Cardiac fibroblast (primary cell): ENCODE measurements at regions not wholly inside any gene's neighbourhood (a gene's known extent, or its start where the extent isn't known, plus 50 kb on each side); places are given as distances from the start of the nearest gene placed in this dataset.

ENCODE experiments used
- DNase-seq, 2 donors: peaks; one replicate each; pipeline versions ENCODE4 v3.0.0 to v3.0.0-alpha.2; 2010; ENCODE audit warnings: low read depth in 2 of 2
- H3K4me3 ChIP-seq, 2 donors: replicated peaks in 1 of 2; 1 replicate in 1 of 2; 2 replicates in 1 of 2; pipeline ENCODE4 v1.5.1; 2011; ENCODE audit warnings: low read depth in 2 of 2, low read length in 2 of 2, mild to moderate bottlenecking in 2 of 2, moderate library complexity in 1 of 2
- CTCF ChIP-seq: IDR thresholded peaks from one replicate; pipeline ENCODE4 v1.5.1; 2011; ENCODE audit warnings: low read depth, mild to moderate bottlenecking, low read length, inconsistent platforms

GRCh38 chr3:144549166-144549565 is 577.5 kb downstream of the DIPK2A start:
- peak in 1 of 2 donors; percentile 2 for DNase-seq
- no peak for TF ChIP-seq CTCF
- no peak overlapping the region for H3K4me3 ChIP-seq

GRCh38 chr3:144552346-144553057 is 580.9 kb downstream of the DIPK2A start:
- no peak overlapping the region for H3K4me3 ChIP-seq
- no peak for TF ChIP-seq CTCF
- no peak for DNase-seq

GRCh38 chr3:144553301-144553700 is 581.7 kb downstream of the DIPK2A start:
- no peak for DNase-seq
- no peak for TF ChIP-seq CTCF
- H3K4me3 ChIP-seq, result no peak overlapping the region

- no peak for DNase-seq
- no peak for TF ChIP-seq CTCF
- no peak overlapping the region for H3K4me3 ChIP-seq
These were observed 583.3 kb downstream of the DIPK2A start for GRCh38 chr3:144554889-144555288.

GRCh38 chr3:144556392-144556791 is 584.8 kb downstream of the DIPK2A start:
- TF ChIP-seq CTCF, result no peak
- DNase-seq, result peak in 1 of 2 donors; percentile 18

GRCh38 chr3:144557515-144557914 is 585.9 kb downstream of the DIPK2A start:
- no peak overlapping the region for H3K4me3 ChIP-seq
- DNase-seq, result no peak
- no peak for TF ChIP-seq CTCF

More at GRCh38 chr3:144556392-144556791, 584.8 kb downstream of the DIPK2A start:
- no peak overlapping the region for H3K4me3 ChIP-seq

- TF ChIP-seq CTCF, result no peak
- DNase-seq, result no peak
- H3K4me3 ChIP-seq, result no peak overlapping the region
These were observed 592.4 kb downstream of the DIPK2A start for GRCh38 chr3:144564011-144564410.
